ENCODE measurements at regions not wholly inside any gene's neighbourhood (a gene's known extent, or its start where the extent isn't known, plus 50 kb on each side); places are given as distances from the start of the nearest gene placed in this dataset.
"Not testable (repeated sequence)": the region's sequence is repeated elsewhere in the genome, so short reads cannot be mapped to it uniquely, and the experiment has no call there.

DNA sequence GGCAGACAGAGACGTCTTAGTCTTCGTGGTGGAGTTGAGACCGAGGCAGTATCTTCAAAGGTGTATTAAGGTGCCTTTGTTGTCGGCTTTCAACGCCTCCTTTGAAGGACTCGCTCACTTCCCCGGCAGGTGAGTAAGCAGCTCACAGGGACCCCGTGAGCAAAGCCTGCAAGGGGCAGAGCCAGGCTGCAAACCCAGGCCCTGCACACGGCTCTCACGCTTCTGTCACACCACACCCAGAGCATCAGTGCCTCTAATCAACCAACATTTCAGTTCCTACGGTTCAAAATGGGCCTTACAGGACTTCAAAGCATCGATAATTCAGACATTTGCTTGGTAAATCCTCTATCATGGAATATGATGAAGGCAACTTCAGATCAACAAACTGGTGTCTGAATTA is 64.8 kb upstream of the INSIG1 start:
- DNase-seq: no peak

- no peak for DNase-seq
These were observed 64.1 kb upstream of the INSIG1 start for GRCh38 chr7:155233311-155234157.

- no peak for DNase-seq
These were observed 63.6 kb upstream of the INSIG1 start for GRCh38 chr7:155234158-155234492.

- no peak for DNase-seq
These were observed 62.5 kb upstream of the INSIG1 start for GRCh38 chr7:155234950-155235789.

DNA sequence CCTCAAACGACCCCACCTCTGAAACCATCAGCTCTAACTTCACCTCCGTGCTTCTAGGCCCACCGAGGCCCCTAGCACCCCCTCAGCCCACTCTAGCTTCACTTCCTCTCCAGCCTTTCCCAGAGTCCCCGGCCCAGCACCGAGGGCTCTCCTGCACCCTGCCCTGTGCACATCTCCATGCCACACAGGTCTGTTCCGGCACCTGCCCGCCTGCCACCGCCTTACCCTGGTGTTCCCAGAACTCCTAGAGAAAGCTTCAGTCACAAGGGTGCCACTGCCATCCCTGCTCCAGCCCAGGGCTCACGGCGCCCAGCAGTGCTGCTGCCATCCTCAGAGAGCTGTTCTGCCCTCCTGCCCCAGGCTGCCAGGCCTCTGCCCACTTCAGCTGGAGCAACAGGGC is 61.3 kb upstream of the INSIG1 start:
- no peak for DNase-seq

- no peak for DNase-seq
These were observed 60.4 kb upstream of the INSIG1 start for GRCh38 chr7:155237297-155237696.

GRCh38 chr7:155237730-155238129 is 59.9 kb upstream of the INSIG1 start:
- no peak for DNase-seq

DNA sequence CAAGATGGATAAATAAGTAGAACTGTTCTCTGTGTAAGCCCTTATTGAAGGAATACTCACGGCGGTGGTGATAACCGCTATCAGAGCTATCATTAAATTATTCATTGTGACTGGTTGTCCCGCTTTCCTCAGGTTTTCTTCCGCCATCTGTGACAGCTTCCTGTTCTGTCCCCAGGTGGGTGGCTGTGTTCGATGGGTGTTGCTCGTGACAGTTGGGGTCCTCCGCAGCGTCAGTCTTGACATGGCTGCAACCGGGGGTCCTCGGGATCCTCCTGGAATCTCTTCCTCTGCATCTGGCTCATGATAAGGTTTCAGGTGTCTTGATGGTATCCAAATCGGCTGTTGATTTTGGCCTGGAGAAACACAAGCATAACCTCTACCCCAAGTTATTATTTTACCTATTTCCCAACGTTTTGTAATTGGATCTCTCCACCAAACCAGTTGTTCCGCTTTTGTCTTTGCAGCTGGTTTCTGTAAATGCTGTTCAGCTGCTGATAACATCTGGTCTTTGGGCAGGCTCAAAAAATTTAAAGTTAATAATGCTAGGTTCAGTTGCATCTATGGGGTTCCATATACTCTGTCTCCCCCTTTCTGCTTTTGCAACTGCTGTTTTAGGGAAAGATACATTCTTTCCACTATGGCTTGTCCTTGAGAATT is 58.1 kb upstream of the INSIG1 start:
- not testable (repeated sequence) for DNase-seq

DNA sequence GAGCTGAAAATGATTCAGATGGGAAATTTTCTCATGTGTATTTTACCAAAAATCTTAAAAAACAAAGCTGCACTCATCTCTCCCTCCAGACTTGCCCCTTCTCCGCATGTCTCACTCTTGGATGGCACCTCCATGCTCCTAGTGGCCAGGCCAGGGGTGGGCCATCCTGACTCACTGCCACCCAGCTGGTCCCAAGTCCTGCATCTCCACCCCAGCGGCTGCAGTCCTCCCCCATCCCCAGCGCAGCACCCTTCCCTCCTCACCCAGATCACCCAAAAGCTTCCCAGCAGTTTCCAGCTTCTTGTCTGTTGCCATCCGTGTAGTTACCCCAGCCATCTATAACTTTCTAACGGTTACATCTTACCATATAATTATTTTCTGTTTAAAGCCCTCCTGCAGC is 53.0 kb upstream of the INSIG1 start:
- DNase-seq: no peak

- DNase-seq: no peak
These were observed 50.0 kb upstream of the INSIG1 start for GRCh38 chr7:155247479-155248365.

Measured in NCI-H2029 treated with DMSO at 0.1 percent for 48 hours (cell line).